ENCODE measurements at regions not wholly inside any gene's neighbourhood (a gene's known extent, or its start where the extent isn't known, plus 50 kb on each side); places are given as distances from the start of the nearest gene placed in this dataset.

GRCh38 chr9:99419070-99419469, 197.0 kb downstream of the SEC61B start:
- no peak for TF ChIP-seq CTCF (IDR thresholded peaks at IDR 0.05; ENCODE audit: low read depth, low read length, missing control alignments)
- no peak for DNase-seq (ENCODE audit: extremely low read depth, low read depth)
- no peak overlapping the region for H3K4me3 ChIP-seq (replicated peaks; ENCODE audit: low read depth, low read length)

GRCh38 chr9:99421369-99421768, 199.3 kb downstream of the SEC61B start:
- no peak for DNase-seq (ENCODE audit: extremely low read depth, low read depth)

GRCh38 chr9:99425124-99425523, 203.0 kb downstream of the SEC61B start:
- no peak for TF ChIP-seq CTCF (IDR thresholded peaks at IDR 0.05; ENCODE audit: low read depth, low read length, missing control alignments)
- H3K4me3 ChIP-seq (replicated peaks; ENCODE audit: low read depth, low read length) = no peak overlapping the region
- DNase-seq (ENCODE audit: extremely low read depth, low read depth) = no peak

More at GRCh38 chr9:99421369-99421768, 199.3 kb downstream of the SEC61B start:
- H3K4me3 ChIP-seq (replicated peaks; ENCODE audit: low read depth, low read length) = no peak overlapping the region
- no peak for TF ChIP-seq CTCF (IDR thresholded peaks at IDR 0.05; ENCODE audit: low read depth, low read length, missing control alignments)

- no peak for DNase-seq (ENCODE audit: extremely low read depth, low read depth)
- no peak overlapping the region for H3K4me3 ChIP-seq (replicated peaks; ENCODE audit: low read depth, low read length)
- TF ChIP-seq CTCF (IDR thresholded peaks at IDR 0.05; ENCODE audit: low read depth, low read length, missing control alignments) = no peak
Observed at GRCh38 chr9:99425923-99426842, 204.1 kb downstream of the SEC61B start.

- H3K4me3 ChIP-seq (replicated peaks; ENCODE audit: low read depth, low read length) = no peak overlapping the region
- DNase-seq (ENCODE audit: extremely low read depth, low read depth) = no peak
Observed at GRCh38 chr9:99427260-99427659, 205.2 kb downstream of the SEC61B start.

GRCh38 chr9:99430301-99430700, 208.2 kb downstream of the SEC61B start:
- no peak for DNase-seq (ENCODE audit: extremely low read depth, low read depth)
- TF ChIP-seq CTCF (IDR thresholded peaks at IDR 0.05; ENCODE audit: low read depth, low read length, missing control alignments) = no peak
- H3K4me3 ChIP-seq (replicated peaks; ENCODE audit: low read depth, low read length) = no peak overlapping the region

More at GRCh38 chr9:99427260-99427659, 205.2 kb downstream of the SEC61B start:
- no peak for TF ChIP-seq CTCF (IDR thresholded peaks at IDR 0.05; ENCODE audit: low read depth, low read length, missing control alignments)

All from HFF-Myc (cell line).